Mononuclear cell (primary cell): ENCODE measurements at regions not wholly inside any gene's neighbourhood (a gene's known extent, or its start where the extent isn't known, plus 50 kb on each side); places are given as distances from the start of the nearest gene placed in this dataset.

Source experiments
- H3K27me3 ChIP-seq: 2 replicates; pipeline ENCODE4 v1.6.0; 2011; ENCODE audit warnings: low read length, control low read depth; ENCODE audit not compliant: insufficient read depth
- H3K4me1 ChIP-seq: 2 replicates; pipeline ENCODE4 v1.5.1; 2011; ENCODE audit warnings: mild to moderate bottlenecking, low read length, control low read depth; ENCODE audit not compliant: insufficient read depth
- H3K4me3 ChIP-seq: 2 replicates; pipeline ENCODE4 v1.5.1; 2011; ENCODE audit warnings: mild to moderate bottlenecking, low read length, moderate library complexity
- H3K9me3 ChIP-seq: 2 replicates; pipeline ENCODE4 v1.5.1; 2011; ENCODE audit warnings: low read depth, mild to moderate bottlenecking, control low read depth, low read length

DNA sequence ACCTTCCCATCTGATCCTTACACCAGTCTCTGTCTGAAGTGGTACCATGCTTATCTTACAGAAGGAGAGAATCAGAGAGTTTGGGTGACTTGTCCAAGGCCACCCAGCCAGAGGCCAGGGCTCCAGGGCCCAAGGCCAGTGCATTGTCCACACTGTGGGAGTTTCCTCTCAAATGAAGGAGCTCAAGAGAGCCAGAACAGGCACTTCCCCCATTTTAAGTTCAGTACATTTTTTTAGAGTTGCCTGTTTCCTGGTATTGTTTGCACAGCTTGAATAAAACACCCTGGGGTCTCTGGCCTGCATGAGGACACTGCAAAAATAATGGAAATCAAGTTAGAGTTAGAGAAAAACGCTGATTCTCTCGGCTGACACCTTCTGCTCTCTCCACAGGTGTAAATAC, 284.0 kb downstream of the SQOR start:
- no peaks in the 10 kb centered on the region for H3K27me3 ChIP-seq
- H3K4me1 ChIP-seq = no peaks in the 10 kb centered on the region
- H3K9me3 ChIP-seq = no peaks in the 10 kb centered on the region
- H3K4me3 ChIP-seq = no peak overlapping the region

DNA sequence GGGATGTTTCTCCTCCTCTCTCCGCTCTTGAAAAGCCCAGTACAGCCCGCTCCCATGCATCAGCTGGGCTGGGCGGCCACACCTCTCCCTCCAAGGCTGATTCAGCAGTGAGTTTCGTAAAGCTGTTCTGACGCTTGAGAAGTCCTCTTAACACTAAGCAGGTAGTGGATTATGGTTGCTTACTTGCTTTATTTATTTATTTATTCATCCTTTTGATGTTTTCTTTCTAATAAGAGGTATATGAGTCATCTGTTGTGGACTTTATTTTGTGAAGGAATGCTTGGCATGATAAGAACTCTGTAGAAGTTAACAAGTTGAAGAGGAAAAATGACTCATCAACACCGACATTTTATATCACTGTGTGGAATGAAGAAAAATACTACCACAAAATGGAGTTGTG, 285.0 kb downstream of the SQOR start:
- H3K27me3 ChIP-seq = no peaks in the 10 kb centered on the region
- no peak overlapping the region for H3K4me3 ChIP-seq
- no peaks in the 10 kb centered on the region for H3K9me3 ChIP-seq

DNA sequence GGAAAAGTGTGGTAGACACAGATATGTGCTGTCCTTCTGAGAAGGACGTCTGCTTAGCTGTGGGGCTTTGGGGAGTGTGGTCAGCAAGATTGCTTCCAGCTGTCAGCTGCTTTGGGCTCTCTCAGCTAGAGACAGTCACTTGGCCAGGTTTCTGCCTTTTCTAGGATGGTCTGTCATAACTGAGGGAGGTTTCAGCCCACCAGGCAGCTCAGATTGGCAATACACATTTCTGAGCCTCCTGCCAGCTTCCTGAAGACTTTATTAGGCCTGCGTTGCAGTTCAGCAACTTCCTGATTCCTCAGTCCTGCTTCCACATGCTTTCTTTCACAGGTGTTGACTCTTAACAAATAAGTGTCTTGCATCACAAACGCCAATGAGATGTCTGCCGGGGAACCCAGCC, 286.5 kb downstream of the SQOR start:
- no peaks in the 10 kb centered on the region for H3K27me3 ChIP-seq
- H3K4me3 ChIP-seq = no peak overlapping the region
- no peaks in the 10 kb centered on the region for H3K9me3 ChIP-seq
- H3K4me1 ChIP-seq = no peaks in the 10 kb centered on the region

More for the DNA sequence above, 285.0 kb downstream of the SQOR start:
- H3K4me1 ChIP-seq = no peaks in the 10 kb centered on the region

DNA sequence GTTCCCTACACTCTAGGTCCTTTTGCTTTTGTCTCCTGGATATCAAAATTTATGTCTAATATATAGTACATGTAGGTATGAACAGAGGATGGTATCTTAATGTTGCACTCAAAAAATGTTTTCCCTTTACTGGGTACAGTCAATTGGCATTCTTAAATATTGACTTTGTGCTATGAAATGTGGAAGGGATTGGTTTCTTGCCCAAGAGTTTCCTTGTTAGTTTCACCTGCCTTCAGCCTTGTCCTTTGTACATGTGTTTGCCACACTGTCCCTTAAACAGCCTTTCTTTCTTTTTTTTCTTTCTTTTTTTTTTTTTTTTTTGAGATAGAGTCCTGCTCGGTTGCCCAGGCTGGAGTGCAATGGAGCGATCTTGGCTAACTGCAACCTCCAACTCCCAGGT, 287.1 kb downstream of the SQOR start:
- Histone ChIP-seq H3K4me1 (no peaks in the 10 kb centered on the region), H3K27me3 (no peaks in the 10 kb centered on the region), H3K4me3 (no peak overlapping the region), H3K9me3 (no peaks in the 10 kb centered on the region)

DNA sequence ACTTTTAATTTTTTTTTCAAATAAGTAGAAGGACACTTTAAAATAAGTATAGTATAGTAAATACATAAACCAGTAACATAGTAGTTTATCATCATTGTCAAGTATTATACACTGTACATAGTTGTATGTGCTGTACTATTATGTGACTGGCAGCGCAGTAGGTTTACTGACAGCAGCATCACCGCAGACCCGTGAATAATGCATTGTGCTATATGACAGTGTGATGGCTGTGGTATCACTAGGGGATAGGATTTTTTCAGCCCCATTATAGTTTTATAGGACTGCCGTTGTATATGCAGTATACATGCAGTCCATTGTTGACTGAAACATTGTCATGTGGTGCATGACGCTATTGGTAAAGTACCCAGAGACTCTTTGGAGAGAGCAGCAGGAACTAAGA, 306.5 kb downstream of the SQOR start:
- H3K4me1 ChIP-seq = no peaks in the 10 kb centered on the region
- H3K9me3 ChIP-seq = no peaks in the 10 kb centered on the region
- H3K27me3 ChIP-seq = no peaks in the 10 kb centered on the region

DNA sequence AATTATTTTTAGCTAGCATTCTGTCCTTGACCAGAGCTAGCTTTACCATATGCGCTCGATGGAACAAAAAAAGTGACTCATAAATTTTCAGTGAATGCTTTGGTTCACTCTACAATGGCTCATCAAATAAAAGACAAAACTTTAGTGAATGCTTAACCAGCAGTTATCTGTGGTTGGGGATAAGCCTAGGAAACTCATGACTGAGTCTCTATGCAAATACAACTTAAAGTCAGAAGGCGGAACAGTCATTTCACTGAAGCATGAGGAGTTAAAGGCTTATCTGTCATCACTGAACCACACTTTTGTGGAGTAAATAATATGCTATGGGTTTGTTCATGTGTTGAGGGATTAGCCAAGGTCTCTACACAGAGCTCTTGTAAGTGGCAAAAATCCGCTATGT, 308.4 kb downstream of the SQOR start:
- Histone ChIP-seq H3K4me3 (no peak overlapping the region), H3K9me3 (no peaks in the 10 kb centered on the region)

More for the DNA sequence above, 306.5 kb downstream of the SQOR start:
- H3K4me3 ChIP-seq = no peak overlapping the region

DNA sequence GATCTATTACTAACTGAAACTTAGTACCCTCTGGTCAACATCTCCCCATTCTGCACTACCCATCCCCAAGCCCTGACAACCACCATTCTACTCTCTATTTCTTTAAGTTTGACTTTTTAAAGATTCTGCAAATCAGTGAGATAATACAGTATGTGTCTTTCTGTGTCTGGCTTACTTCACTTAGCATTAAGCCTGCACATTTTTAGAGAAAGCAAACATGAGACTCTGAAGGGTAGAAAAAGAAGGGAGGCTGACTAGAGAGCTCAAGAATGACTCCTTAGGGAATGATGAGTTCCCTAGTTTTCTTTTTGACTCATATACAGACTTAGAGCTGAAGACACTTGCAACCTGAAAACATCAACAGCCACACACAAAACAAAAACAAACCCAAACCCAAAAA, 311.3 kb downstream of the SQOR start:
- no peaks in the 10 kb centered on the region for H3K4me1 ChIP-seq
- no peak overlapping the region for H3K4me3 ChIP-seq
- H3K27me3 ChIP-seq = no peaks in the 10 kb centered on the region
- no peaks in the 10 kb centered on the region for H3K9me3 ChIP-seq

More for the DNA sequence above, 308.4 kb downstream of the SQOR start:
- Histone ChIP-seq H3K4me1 (no peaks in the 10 kb centered on the region), H3K27me3 (no peaks in the 10 kb centered on the region)

DNA sequence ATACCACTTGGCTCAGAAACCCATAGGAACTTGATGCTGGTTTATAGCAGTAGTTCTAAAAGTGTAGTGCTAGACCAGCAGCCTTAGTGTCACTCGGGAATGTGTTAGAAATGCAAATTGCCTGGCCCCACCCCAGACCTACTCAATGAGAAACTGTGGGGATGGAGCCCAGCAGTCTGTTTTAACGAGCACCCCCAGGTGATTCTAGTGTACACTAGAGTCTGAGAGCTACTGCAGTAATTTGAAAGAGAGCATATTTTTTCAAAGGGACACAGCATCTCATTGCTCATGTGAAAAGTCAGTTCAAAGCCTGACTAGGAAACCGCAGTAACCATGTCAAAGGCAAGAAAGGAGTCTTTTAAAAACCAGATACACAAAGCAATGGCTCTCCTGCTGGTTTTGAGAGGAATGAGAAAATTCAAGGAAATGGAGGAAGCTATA, 313.4 kb downstream of the SQOR start:
- H3K27me3 ChIP-seq = no peaks in the 10 kb centered on the region
- no peaks in the 10 kb centered on the region for H3K9me3 ChIP-seq
- H3K4me3 ChIP-seq = no peak overlapping the region
- no peaks in the 10 kb centered on the region for H3K4me1 ChIP-seq

DNA sequence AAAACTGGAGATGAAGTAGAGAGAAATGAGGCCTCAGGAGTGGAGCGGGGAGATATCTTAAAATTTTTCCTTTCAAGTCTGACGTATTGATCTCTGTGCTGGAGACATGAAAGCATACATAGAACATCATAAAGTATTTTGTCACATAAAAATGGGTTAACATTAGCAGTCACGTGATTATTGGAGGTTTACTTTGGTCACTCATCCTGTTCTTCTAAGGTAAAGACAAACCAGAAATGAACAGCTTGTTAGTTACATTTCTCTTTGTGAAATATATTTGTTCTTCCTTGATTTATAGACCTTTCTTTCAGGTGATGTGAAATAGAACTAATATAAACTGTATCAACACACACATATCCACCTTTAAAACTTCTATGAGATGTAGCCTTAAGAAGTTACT, 324.1 kb downstream of the SQOR start:
- Histone ChIP-seq H3K4me1 (no peaks in the 10 kb centered on the region), H3K9me3 (no peaks in the 10 kb centered on the region)

DNA sequence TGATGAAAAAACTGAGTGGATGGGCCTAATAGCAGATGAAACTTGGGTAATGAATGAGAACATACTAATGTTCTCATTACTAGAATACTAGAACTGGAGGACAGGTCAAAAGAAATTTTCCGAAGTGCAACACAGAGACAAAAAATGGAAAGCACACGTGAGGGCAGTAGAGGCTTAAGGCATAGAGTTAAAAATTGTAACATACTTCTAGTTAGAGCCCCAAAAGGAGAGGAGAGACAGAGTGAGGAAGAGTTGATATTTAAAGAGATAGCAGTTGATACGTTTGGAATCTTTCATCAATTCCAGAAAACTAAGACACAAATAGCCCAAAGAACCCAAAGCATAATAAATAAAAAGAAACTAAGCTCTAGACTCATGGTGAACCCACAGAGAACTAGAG, 327.9 kb downstream of the SQOR start:
- Histone ChIP-seq H3K27me3 (no peaks in the 10 kb centered on the region), H3K4me1 (no peaks in the 10 kb centered on the region), H3K4me3 (no peak overlapping the region), H3K9me3 (no peaks in the 10 kb centered on the region)

More for the DNA sequence above, 324.1 kb downstream of the SQOR start:
- H3K27me3 ChIP-seq = no peaks in the 10 kb centered on the region
- H3K4me3 ChIP-seq = no peak overlapping the region

DNA sequence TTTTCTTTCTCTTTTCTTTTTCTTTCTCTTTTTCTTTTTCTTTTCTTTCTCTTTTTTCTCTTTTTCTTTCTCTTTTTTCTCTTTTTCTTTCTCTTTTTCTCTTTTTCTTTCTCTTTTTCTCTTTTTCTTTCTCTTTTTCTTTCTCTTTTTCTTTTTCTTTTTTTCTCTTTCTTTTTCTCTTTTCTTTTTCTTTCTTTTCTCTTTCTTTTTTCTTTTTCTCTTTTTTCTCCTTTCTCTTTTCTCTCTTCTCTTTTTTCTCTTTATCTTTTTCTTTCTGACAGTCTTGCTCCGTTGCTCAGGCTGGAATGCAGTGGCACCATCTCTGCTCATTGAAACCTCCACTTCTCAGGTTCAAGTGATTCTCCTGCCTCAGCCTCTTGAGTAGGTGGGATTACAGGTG, 335.7 kb downstream of the SQOR start:
- no peak overlapping the region for H3K4me3 ChIP-seq
- no peaks in the 10 kb centered on the region for H3K27me3 ChIP-seq
- no peaks in the 10 kb centered on the region for H3K4me1 ChIP-seq
- H3K9me3 ChIP-seq = no peaks in the 10 kb centered on the region

DNA sequence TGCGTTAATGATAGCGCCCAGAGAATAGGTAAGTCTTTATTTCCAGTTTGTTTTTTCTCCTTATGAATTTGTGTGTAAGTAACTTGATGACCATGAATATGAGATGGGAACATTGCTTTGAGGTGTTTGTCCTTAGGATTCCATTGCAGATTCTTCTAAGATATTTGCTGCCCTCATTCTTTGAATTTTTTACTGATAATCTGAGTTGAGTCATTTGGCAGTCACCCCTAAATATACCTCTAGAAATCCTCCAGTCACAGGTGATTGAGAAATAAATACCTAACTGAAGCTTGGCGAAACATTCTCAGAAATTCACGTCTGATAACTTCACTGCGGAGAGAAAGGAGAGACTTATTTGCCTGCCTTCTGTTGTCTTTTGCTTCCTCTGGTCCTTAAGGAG, 345.5 kb downstream of the SQOR start:
- no peaks in the 10 kb centered on the region for H3K9me3 ChIP-seq
- H3K27me3 ChIP-seq = no peaks in the 10 kb centered on the region
- no peak overlapping the region for H3K4me3 ChIP-seq
- no peaks in the 10 kb centered on the region for H3K4me1 ChIP-seq

DNA sequence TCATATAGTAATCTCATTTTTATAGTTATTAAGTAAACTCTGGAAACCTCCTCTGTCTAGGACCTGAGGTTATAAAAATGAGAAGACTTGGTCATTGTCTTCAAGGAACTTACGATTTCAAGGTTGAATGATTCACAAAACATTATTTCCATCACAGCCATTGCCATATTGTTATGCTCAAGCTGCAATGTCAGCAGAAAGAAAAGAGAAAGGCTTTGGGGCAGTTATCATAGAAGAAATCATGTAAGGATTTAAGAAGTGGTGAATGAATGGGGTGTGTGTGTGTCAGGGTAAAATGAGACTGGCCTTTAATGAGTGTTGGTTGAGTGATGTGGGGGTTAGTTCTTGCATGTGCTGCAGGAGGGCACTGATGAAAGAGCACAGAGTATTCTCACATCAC, 346.8 kb downstream of the SQOR start:
- no peaks in the 10 kb centered on the region for H3K4me1 ChIP-seq
- H3K4me3 ChIP-seq = no peak overlapping the region
- H3K27me3 ChIP-seq = no peaks in the 10 kb centered on the region
- no peaks in the 10 kb centered on the region for H3K9me3 ChIP-seq

DNA sequence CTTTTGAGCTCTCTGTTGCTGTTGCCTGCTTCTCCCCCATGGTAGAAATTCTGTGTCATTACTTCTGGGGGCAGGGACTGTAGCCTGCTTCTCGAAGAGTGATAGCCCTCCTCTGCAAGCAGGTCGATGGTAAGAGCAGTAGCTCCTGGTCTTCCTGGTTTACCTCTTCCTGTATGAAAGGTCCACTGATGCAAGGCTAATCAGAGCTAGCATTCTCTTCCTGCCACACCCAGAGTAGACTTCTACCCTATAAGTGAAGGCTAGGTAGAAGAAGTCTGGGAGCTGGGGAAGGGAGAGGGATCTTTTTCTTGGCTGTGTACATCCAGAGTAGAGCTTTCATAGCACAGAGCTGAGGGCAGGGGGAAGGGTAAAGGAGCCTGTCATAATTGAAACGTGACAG, 357.0 kb downstream of the SQOR start:
- Histone ChIP-seq H3K9me3 (no peaks in the 10 kb centered on the region), H3K4me3 (no peak overlapping the region), H3K4me1 (no peaks in the 10 kb centered on the region), H3K27me3 (no peaks in the 10 kb centered on the region)

DNA sequence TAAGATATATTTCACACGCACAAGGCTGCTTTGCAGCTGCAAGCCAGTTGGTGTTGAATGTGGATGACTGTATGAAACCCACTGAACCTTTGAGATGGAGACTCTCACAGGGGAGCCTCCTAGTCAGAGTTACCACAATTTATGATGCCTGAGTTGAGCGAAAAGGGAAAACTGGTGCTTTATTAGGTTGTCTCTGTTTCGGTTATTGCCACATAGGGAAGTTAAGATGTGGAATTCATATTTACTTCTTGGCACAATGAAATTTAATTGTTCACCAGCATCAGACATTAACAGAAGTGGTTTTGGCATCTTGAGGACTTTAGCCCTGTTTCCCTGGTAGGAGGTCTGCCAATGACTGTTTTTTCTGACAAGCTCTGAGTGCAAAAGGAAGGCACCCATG, 358.2 kb downstream of the SQOR start:
- no peaks in the 10 kb centered on the region for H3K9me3 ChIP-seq
- no peak overlapping the region for H3K4me3 ChIP-seq
- no peaks in the 10 kb centered on the region for H3K27me3 ChIP-seq
- H3K4me1 ChIP-seq = no peaks in the 10 kb centered on the region

DNA sequence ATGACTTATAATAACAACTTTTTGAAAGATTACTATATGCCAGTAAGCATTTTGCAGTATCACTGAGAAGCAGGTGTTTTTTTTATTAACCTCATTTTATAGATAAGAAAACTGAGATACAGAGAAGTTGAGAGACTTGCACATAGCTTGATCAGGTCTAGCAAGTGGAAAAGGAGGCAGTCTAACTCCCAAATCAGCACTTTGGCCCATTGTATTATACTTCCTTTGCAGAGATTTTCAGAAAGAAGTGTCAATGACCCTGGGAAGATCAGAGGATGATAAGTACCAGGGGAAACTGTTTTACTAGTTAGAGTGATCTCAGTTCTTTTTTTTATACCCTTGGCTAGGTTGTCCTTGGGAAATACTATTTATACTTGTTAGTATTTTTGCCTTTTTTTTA, 358.7 kb downstream of the SQOR start:
- H3K9me3 ChIP-seq = no peaks in the 10 kb centered on the region
- no peaks in the 10 kb centered on the region for H3K4me1 ChIP-seq
- no peaks in the 10 kb centered on the region for H3K27me3 ChIP-seq
- H3K4me3 ChIP-seq = no peak overlapping the region

DNA sequence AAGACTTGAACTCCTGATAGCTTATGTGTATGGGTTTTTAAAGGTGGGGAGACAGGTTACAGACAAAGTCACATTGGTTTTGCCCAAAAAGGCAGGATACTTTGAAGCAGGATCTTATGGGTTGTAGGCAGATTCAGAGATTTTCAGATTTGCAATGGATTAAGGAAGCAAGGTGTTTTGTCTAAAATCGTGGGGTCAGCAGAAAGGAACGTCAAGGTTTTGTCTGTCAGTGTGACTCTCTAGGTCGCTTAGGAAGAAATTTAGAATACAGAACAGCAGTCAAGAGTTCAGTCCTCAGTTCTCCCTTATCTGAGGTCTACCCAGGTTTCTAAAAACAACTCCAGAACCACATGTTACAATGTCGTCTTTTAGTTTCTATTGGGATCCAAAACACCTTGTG, 361.0 kb downstream of the SQOR start:
- H3K9me3 ChIP-seq = peaks cover 4% of the 10 kb centered on the region
- H3K4me1 ChIP-seq = no peaks in the 10 kb centered on the region
- H3K27me3 ChIP-seq = no peaks in the 10 kb centered on the region
- H3K4me3 ChIP-seq = no peak overlapping the region
